AG10803 (cell line): ENCODE measurements at regions not wholly inside any gene's neighbourhood (a gene's known extent, or its start where the extent isn't known, plus 50 kb on each side); places are given as distances from the start of the nearest gene placed in this dataset.

Experiments used
- DNase-seq: peaks from one replicate; pipeline ENCODE4 v3.0.0; 2010; ENCODE audit warnings: low read depth
- H3K4me3 ChIP-seq: 2 replicates; pipeline ENCODE4 v1.5.1; 2011; ENCODE audit warnings: mild to moderate bottlenecking, low read length, control low read depth
- TF ChIP-seq, protein P1 (sequence below): conservative IDR thresholded peaks from 2 replicates; pipeline ENCODE4 v1.5.1; 2011; ENCODE audit warnings: mild to moderate bottlenecking, low read length, control low read depth, inconsistent platforms

DNA sequence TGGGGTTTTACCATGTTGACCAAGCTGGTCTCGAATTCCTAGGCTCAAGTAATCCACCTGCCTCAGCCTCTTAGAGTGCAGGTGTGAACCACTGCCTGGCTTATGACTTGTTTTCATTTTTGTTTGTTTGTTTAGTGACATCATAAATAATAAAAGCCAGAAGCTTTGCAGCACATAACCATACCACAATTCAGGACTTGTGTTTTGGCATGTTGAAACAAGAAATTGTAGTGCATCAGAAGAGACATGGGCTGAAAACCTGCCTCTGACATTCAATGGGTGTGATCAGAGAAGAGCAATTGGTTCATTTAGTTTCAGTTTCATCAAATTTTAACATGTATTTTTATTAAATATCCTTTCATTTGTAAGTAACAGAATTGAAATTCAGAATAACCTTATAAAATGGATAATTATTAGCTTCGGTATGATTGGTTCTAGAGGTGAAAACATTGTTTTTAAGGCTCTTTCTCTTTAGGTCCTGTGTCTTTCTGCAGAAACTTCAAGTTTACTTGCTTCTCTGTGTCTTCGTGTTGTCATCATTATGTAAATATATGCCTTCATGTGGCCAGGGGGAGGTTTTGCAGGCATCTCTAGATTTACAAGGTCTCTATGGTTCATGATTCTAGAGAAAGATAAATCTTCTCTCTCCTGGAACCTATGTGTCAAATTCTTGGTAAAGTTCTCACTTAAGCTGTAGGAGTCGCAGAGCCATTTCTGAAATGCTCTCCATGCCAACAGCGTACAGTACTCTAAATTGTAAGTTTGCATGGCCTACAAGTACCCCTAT lies 312.0 kb downstream of the KCNC2 start:
- TF ChIP-seq, protein P1, sequence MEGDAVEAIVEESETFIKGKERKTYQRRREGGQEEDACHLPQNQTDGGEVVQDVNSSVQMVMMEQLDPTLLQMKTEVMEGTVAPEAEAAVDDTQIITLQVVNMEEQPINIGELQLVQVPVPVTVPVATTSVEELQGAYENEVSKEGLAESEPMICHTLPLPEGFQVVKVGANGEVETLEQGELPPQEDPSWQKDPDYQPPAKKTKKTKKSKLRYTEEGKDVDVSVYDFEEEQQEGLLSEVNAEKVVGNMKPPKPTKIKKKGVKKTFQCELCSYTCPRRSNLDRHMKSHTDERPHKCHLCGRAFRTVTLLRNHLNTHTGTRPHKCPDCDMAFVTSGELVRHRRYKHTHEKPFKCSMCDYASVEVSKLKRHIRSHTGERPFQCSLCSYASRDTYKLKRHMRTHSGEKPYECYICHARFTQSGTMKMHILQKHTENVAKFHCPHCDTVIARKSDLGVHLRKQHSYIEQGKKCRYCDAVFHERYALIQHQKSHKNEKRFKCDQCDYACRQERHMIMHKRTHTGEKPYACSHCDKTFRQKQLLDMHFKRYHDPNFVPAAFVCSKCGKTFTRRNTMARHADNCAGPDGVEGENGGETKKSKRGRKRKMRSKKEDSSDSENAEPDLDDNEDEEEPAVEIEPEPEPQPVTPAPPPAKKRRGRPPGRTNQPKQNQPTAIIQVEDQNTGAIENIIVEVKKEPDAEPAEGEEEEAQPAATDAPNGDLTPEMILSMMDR = no peak
- H3K4me3 ChIP-seq = no peak overlapping the region
- no peak for DNase-seq

DNA sequence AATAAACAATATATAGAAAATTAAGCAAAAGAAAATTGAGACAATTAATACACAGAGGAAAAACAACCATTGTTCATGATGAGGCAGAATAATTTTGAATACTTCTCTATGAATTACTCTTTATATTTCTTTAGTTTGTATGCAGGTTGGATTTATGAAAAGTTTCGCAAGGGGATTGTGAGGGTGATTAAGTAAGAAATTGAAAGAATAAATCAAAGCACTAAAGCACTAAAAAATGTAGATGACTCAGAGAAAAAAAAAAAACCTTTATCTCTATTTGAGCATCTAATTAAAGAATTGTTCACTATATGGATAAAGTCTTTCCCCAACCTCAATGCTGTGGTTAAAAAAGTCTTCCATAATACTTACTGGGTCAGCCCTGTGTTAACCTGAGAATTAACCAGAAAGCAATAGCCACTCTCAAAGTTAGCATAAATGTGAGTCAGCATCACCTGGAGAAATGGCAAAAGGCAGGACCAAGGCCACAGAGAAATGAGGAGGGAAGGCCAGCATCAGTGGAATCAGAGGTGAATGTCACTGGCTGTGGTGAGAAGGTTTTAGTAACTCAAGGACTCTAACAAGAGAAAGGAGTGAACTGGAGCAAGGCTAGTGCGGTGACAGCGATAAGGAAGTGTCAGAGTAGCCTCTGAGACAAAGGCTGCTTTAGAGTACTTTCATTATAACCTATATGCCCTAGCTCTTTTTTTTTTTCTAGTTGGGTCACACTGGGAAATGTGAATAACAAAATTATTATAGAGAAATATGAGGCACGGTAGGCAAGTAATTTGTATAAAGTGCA lies 310.4 kb downstream of the KCNC2 start:
- TF ChIP-seq, protein P1 = no peak
- H3K4me3 ChIP-seq = no peak overlapping the region
- no peak for DNase-seq

DNA sequence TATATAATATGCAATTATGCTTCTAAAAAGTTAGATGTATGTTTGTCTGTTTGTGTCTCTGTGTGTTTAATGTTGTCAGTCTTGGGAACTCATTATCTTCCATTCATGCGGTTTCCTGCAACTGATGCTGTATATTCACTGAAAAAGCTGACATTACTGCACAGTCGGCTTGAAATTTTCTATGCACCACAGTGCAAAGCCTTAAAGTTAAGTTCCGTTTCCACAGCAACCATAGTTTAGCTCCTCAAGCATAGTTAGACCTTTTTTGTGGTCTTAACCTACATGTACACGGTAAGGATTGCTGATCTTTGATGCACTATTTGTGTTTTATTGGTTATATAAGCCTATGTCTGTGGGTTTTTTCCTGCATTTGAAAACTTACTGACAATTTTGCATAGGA lies 309.4 kb downstream of the KCNC2 start:
- no peak for DNase-seq
- TF ChIP-seq, protein P1 = no peak
- no peak overlapping the region for H3K4me3 ChIP-seq

- DNase-seq = no peak
- TF ChIP-seq, protein P1 = peak; percentile 11
Measured at GRCh38 chr12:74903522-74903921, 306.1 kb downstream of the KCNC2 start.

DNA sequence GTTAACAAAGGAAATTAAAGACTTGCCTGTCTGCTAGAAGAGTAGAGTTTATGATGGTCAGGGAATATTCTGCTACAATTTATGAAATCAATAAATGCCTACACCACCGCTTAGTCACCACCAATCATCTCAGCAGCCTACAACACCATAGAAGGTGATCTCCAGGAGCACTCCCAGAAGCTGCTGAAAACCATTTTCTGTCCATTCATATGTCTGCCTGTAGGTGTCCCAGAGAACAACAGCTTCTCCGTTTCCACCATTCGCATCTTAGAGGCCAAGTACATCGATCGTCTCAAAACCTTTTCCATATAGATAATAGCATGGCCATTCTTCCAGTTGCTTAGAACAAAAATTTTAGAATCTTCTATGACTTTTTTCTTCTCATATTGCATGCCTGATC lies 303.4 kb downstream of the KCNC2 start:
- DNase-seq = no peak
- TF ChIP-seq, protein P1 = 0 out of 2 replicates have a peak, but pooled peaks have one; percentile 13
- H3K4me3 ChIP-seq = no peak overlapping the region

More at GRCh38 chr12:74903522-74903921, 306.1 kb downstream of the KCNC2 start:
- no peak overlapping the region for H3K4me3 ChIP-seq

- TF ChIP-seq, protein P1 = no peak
- H3K4me3 ChIP-seq = no peak overlapping the region
- no peak for DNase-seq
Measured at GRCh38 chr12:74910831-74911230, 298.8 kb downstream of the KCNC2 start.
